GM18861 (cell line): ENCODE measurements at regions not wholly inside any gene's neighbourhood (a gene's known extent, or its start where the extent isn't known, plus 50 kb on each side); places are given as distances from the start of the nearest gene placed in this dataset.

Experiments used
- ATAC-seq: cut with Tn5 transposase; IDR thresholded peaks from one replicate; pipeline ENCODE4 v1.9.1; 2021; ENCODE audit not compliant: unreplicated experiment

GRCh38 chr14:101236496-101237251 lies 324.6 kb upstream of the DIO3 start:
- ATAC-seq = no peak

DNA sequence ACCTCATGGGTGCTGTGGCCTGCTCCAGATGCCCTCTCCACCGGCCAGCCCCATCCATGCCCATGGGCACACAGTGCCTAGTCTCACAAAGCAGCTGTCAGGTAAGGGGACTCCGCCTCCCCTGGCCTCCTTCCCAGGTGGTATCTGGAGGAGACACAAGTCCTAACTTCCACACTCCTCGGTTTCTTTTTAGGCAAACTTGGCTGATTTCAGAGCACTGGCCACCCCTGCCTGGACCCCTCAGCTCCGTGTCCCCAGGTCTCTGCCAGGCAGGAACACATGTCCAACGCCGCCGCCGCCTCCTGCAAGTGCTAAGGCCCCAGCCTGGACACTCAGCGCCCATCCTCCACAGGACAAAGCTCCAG lies 324.1 kb upstream of the DIO3 start:
- no peak for ATAC-seq

DNA sequence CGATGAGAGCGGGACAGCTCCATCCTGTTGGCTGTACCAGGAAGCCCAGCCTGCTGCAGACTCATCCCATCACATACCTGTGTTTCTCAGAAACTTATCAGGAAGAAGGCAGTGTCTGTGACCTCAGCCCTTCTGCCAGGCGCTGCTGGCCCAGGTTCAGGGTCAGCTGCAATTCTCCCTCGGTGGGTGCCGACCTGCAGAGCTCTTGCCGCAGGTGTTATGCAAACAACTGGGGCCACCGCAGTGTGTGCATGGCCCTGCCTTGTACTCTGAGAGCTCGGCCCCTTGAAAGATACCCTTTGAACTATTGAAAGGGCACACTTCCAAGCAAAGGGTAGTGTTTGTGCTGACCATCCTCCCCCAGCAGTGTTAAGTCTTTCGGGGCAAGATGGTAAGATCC lies 322.2 kb upstream of the DIO3 start:
- ATAC-seq = no peak

DNA sequence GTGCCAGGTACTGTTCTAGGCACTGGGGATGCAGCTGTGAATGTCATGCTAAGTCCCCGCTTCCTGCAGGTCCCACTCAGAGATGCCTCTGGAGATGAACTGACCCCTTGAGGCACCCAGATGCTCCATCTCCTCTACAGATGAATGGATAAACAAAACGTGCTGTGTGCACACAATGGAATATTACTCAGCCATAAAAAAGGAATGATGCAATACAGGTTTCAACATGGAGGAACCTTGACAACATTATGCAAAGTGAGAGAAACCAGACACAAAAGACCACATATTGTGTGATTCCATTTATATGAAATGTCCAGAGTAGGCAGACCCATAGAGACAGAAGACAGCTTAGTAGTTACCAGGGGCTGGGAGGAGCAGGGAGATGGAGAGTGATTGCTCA lies 320.1 kb upstream of the DIO3 start:
- no peak for ATAC-seq

DNA sequence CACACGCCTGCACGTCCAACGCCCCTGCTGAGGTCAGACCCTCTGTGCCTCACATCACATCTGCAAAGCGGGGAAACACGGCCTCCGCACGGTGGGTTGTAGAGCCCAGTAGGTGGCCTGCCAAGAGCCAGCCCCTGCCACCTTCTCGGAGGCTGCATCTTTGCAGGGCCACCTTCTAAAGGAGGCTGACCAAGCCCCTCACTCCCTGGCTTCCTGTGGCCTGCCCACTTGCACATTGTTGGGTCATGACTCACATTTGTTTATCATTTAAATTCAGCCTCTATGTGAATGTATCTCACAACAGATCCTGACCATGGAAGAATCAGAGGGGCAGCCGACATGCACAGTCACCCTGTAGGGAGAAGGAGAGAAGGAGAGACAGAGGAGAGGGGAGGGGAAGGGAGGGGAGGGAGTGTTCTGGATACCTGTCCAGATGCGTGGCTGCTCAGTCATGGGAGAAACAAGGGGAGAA lies 319.5 kb upstream of the DIO3 start:
- ATAC-seq = no peak

- ATAC-seq = no peak
Measured at GRCh38 chr14:101242442-101243385, 318.6 kb upstream of the DIO3 start.

DNA sequence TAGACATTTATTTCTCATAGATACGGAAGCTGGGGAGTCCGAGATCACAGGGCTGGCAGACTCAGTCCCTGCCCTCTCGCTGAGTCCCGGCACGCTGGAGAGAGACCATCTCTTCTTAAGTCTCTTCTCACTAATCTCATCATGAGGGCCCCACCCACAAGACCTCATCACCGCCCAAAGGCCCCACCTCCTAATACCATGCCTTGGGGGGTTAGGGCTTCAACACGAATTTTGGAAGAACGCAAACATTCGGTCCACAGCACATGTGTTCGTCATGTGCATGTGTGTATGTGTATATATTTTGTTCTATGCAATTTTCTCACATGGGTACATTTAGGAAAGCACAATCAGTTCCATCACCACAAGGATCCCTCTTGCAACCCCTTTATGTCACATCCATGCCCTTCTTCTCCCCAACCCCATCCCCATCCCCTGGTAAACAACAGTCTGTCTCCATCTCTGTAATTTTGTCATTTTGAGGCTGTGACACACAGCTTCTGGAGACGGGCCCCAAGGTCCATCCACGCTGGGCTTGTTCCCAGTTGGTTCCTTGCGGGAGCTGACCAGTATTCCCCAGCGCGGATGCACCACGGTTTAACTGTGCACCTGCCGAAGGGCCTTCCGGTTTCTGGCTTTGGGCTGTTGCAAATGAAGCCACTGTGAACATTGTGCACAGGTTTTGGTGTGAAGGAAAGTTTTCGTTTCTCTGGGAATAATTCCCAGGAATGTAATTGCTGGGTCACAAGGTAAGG lies 317.5 kb upstream of the DIO3 start:
- ATAC-seq = no peak

- no peak for ATAC-seq
Measured at GRCh38 chr14:101246894-101247841, 314.1 kb upstream of the DIO3 start.

- no peak for ATAC-seq
Measured at GRCh38 chr14:101247842-101248725, 313.2 kb upstream of the DIO3 start.

DNA sequence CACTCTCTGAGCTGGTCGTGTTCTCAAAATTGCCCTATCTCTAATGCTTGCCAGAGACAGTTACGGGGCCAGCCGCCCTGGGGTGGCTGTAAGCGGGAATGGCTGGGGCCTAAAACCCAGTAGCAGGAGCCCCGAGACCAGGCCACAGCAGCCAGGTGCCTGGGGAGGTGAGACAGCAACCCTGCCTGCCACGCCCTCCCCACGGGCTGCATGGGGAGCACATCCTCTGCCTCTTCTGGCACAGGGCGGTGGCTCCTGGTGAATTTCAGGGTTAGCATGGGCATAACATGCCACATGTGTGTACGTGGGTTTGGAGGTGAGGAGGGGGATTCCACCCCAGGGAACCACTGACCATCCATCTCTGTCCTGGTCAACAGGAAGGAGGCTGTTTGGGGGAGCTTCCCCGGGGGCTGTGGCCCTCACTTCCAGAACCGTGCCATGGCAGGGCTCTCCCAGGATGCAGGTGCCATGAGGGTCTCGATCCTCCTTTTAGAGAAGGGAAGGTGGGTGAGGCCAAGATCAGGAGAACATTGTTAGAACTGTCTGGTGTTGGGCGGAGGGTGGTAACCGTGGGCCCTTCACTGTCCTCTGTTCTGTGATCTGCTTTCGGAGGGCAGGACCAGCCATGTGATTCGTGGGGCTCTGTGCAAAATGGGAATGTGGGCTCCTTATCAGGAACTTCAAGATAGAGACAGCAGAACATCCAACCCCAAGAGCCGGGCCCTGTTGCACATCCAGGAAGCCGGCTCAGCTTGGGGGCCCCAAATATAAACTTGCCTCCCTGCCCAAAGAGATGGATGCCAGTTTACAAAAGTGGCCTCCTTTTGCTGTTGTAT lies 312.2 kb upstream of the DIO3 start:
- no peak for ATAC-seq

- no peak for ATAC-seq
Measured at GRCh38 chr14:101249676-101250036, 311.6 kb upstream of the DIO3 start.

GRCh38 chr14:101250336-101250947 lies 310.9 kb upstream of the DIO3 start:
- ATAC-seq = no peak

DNA sequence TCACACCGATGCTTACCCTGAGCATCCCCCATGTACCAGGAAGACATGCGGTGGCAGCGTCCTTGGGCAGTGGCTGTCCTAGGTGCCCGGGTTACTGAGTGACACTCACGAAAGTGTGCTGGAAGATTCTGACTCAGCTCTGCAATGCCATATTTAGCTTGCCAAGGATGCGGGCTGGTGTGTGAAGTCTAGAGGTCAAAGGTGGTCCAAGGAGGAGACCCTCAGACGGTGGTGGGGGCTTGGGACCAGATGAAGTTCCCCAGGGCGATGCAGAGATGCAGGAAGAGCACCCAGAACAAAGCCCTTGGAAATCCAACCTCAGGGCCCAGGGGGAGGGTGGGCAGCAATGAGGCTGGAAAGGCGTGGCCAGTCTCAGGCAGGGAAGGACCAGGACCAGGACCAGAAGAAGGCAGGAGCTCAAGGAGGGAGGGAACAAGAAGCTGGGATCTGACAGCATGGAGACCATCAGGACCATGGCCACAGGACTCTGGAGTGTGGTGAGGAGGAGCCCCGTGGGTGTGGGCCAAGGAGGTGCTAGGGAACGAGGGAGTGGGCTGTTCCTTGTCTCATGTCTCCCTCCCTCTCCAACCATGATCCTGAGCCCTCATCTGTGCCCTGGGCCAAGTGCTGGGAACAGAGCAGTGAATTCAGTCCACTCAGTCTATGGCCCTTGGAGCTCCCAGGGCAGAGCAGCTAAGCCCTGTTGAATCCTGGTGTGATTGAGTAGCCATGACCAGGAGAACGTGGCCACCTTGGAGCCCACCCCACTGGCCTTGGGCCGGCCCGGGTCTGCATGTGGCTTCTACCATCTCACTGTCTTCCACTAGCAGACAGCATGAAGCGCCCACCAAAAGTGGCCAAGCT lies 310.1 kb upstream of the DIO3 start:
- ATAC-seq = no peak

DNA sequence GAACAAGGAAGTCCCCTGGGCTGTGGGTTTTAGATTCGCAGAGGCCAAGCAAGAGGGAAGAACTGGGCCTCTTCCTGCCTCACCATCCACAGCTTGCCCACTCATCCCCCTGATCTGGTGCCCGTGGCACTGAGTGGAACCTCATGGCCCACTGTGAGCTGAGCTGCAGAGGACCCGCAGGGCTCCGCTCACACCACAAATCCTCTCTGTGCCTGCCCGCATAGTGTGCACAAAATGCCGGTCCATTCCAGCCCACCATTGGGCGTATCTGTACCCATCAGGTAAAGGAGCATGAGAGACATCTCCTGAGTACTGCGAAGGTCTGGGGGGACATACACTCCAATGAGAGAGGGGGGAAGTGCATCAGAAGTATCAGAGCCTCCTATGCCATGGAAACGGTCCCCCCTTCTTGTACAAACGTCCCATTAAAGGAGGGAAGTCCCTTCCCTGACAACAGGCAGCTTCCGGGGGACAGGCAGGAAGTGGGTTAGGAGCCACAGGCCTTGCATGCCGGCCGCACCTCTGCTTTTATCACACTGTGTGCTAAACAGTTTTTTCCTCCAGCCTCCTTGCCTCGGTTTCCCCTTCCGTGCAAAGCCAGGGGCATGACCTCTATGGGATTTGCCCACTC lies 309.4 kb upstream of the DIO3 start:
- ATAC-seq = no peak

DNA sequence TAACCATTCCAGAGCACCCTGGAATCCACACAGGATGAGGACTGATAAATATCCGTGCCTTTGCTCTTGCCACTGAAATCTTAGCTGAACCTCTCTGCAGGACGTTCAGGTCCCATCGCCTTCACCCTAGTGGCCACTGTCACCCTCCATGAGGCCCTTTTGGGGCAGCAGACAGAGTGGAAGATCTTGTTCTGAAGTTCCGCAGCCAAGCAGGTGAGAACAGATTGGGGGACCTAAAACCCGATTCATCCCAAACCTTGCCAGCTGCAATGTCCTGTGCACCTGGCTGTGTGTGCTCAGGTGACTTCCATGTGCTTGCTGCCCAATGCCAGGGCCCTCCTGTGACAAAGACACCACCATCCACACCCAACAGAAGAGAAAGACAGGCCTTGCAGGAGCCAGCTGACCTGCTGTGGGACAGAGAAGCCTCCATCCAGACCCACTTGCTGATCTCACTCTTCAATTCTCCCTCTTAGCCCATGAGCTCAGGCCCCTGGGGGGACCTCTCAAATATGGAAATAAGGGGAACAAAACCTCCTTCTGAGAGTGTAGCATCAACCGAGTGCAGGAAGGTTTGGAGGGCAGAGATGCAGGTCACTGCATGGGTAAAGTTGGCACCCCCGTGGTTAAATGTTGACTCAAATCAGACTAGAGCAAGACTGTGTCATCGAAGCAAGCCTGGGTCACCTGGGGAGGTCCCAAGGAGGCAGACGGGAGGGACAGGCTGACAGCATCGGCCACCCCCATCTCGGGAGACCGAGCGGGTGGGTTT lies 308.7 kb upstream of the DIO3 start:
- ATAC-seq = no peak

DNA sequence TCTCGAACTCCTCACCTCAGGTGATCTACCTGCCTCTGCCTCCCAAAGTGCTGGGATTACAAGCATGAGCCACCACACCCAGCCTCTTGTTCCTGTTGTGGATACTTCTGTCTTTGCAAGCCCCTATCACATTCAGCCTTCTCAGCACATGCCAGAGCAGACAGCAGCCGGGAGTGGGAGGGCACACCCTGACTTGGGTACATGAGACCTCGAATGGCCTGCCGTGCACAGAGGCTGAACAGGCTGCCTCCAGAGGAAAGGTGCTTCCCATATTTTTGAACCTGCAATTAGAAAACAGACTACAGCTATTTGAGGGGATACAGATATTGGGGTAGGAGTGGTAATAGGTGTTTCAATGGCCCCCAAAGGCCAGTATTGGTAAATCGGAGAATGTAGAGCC lies 307.3 kb upstream of the DIO3 start:
- ATAC-seq = no peak
